Body of pancreas (tissue), 4 donors: ENCODE measurements at regions not wholly inside any gene's neighbourhood (a gene's known extent, or its start where the extent isn't known, plus 50 kb on each side); places are given as distances from the start of the nearest gene placed in this dataset.

Experiments
- ATAC-seq: fragments of 150-250 bp; one replicate; pipeline ENCODE4 v1.9.1; 2016
- DNase-seq, 4 donors: peaks; one replicate each; pipeline ENCODE4 v3.0.0-alpha.2; 2019
- H3K27ac ChIP-seq, 4 donors: fragments of 200-600 bp; sonication (generic); 1 replicate in 3 of 4; 2 replicates in 1 of 4; pipeline versions ENCODE4 v1.5.1 to v1.6.1; 2016 to 2019; ENCODE audit warnings: mild to moderate bottlenecking in 1 of 4, mixed read lengths in 1 of 4, moderate library complexity in 1 of 4
- H3K27me3 ChIP-seq, 2 donors: fragments of 200-600 bp; sonication (generic); one replicate each; pipeline ENCODE4 v1.6.0; 2016; ENCODE audit warnings: mild to moderate bottlenecking in 1 of 2
- H3K36me3 ChIP-seq, 2 donors: fragments of 200-600 bp; sonication (generic); replicated peaks in 1 of 2; 2 replicates each; pipeline ENCODE4 v1.5.1; 2016; ENCODE audit warnings: low read depth in 2 of 2; ENCODE audit not compliant: insufficient read depth in 1 of 2
- H3K4me1 ChIP-seq: fragments of 200-600 bp; sonication (generic); one replicate; pipeline ENCODE4 v1.6.0; 2016
- H3K4me3 ChIP-seq, 2 donors: fragments of 200-600 bp; sonication (generic); 1 replicate in 1 of 2; 2 replicates in 1 of 2; pipeline ENCODE4 v1.5.1; 2016 to 2019
- H3K9me3 ChIP-seq, 3 donors: fragments of 200-600 bp; sonication (generic); 1 replicate in 2 of 3; 2 replicates in 1 of 3; pipeline ENCODE4 v1.5.1; 2016
- CTCF ChIP-seq, 7 experiments: fragments of 450-650 bp in 4 of 7; fragments of 200-600 bp in 3 of 7; sonication (generic) in 3 of 7; IDR thresholded peaks; one replicate each; pipeline ENCODE4 v1.5.1; 2016 to 2019; ENCODE audit warnings: antibody characterized with exemption in 7 of 7
- POLR2A ChIP-seq, 3 donors: fragments of 450-650 bp; IDR thresholded peaks; one replicate each; pipeline ENCODE4 v1.6.1; 2016; ENCODE audit warnings: antibody characterized with exemption in 3 of 3, mild to moderate bottlenecking in 2 of 3
- WGBS, 2 donors: methylation state at CpG; one replicate each; pipeline ENCODE4 v1.1.5; 2017; 5-methylcytosine and 5-hydroxymethylcytosine counted together
- intact Hi-C: fragments of 100-400 bp; cut with DNase I; formaldehyde crosslinking; loops from one replicate; pipeline ENCODE4 v1.15.1; 2023

GRCh38 chr12:17829813-17830212, 260.2 kb downstream of the RERGL start:
- 79 to 100% methylated on average over 1 of the region's 1 CpG for WGBS, 2 donors

GRCh38 chr12:17818931-17819330, 271.1 kb downstream of the RERGL start:
- ATAC-seq (no peak), DNase-seq (no peak)
- intact Hi-C loops: no loop called here

More at GRCh38 chr12:17829813-17830212, 260.2 kb downstream of the RERGL start:
- H3K4me1 ChIP-seq: no peaks in the 10 kb centered on the region
- TF ChIP-seq POLR2A (IDR thresholded peaks at IDR 0.05) (no peak), CTCF (IDR thresholded peaks at IDR 0.05) (no peak)
- intact Hi-C loops: no loop called here
- H3K36me3 ChIP-seq: no peaks in the 10 kb centered on the region
- no peaks in the 10 kb centered on the region for H3K27me3 ChIP-seq
- no peak for ATAC-seq
- H3K9me3 ChIP-seq: no peaks in the 10 kb centered on the region
- no peak overlapping the region for H3K4me3 ChIP-seq
- H3K27ac ChIP-seq: no peak overlapping the region
- no peak for DNase-seq

GRCh38 chr12:17810399-17810798, 279.6 kb downstream of the RERGL start:
- 60 to 63% methylated on average over 3 of the region's 3 CpGs for WGBS, 2 donors
- ATAC-seq (no peak), DNase-seq (no peak)
- intact Hi-C loops: no loop called here
- H3K27ac ChIP-seq: no peak overlapping the region
- H3K4me1 ChIP-seq: no peaks in the 10 kb centered on the region
- no peak overlapping the region for H3K4me3 ChIP-seq
- H3K9me3 ChIP-seq: no peaks in the 10 kb centered on the region
- TF ChIP-seq POLR2A (IDR thresholded peaks at IDR 0.05) (no peak), CTCF (IDR thresholded peaks at IDR 0.05) (no peak)
- no peaks in the 10 kb centered on the region for H3K27me3 ChIP-seq
- H3K36me3 ChIP-seq: no peaks in the 10 kb centered on the region

More at GRCh38 chr12:17818931-17819330, 271.1 kb downstream of the RERGL start:
- no peaks in the 10 kb centered on the region for H3K27me3 ChIP-seq
- no peaks in the 10 kb centered on the region for H3K9me3 ChIP-seq
- H3K4me1 ChIP-seq: no peaks in the 10 kb centered on the region
- H3K27ac ChIP-seq: no peak overlapping the region
- no peak for TF ChIP-seq POLR2A (IDR thresholded peaks at IDR 0.05)
- no peak for TF ChIP-seq CTCF (IDR thresholded peaks at IDR 0.05)
- no peak overlapping the region for H3K4me3 ChIP-seq
- no peaks in the 10 kb centered on the region for H3K36me3 ChIP-seq

- Histone ChIP-seq H3K36me3 (no peaks in the 10 kb centered on the region), H3K4me1 (no peaks in the 10 kb centered on the region), H3K4me3 (no peak overlapping the region), H3K27me3 (no peaks in the 10 kb centered on the region), H3K27ac (no peak overlapping the region), H3K9me3 (no peaks in the 10 kb centered on the region)
- intact Hi-C loops: no loop called here
- DNase-seq (no peak), ATAC-seq (no peak)
- TF ChIP-seq POLR2A (IDR thresholded peaks at IDR 0.05) (no peak), CTCF (IDR thresholded peaks at IDR 0.05) (no peak)
- WGBS, 2 donors: 23 to 76% methylated on average over 1 of the region's 1 CpG
Observed at GRCh38 chr12:17809206-17809605, 280.8 kb downstream of the RERGL start.
